K562 (cell line): ENCODE measurements at regions not wholly inside any gene's neighbourhood (a gene's known extent, or its start where the extent isn't known, plus 50 kb on each side); places are given as distances from the start of the nearest gene placed in this dataset.

ENCODE experiments used
- ATAC-seq: fragments of 200-7000 bp; cut with Tn5 transposase; 3 replicates; pipeline ENCODE4 v1.9.1; 2020; ENCODE audit warnings: moderate library complexity
- BruUV-seq: library from RNA; stranded (reverse); fragments of 400-500 nt; replicated peaks from 2 replicates; lab custom pipeline; 2021; lab: Mats Ljungman, UMichigan
- CTCF ChIA-PET: fragments of 300-600 bp; formaldehyde crosslinking; extraction: SDS; loops from one replicate; lab custom pipeline; 2021; ENCODE audit warnings: low intra/inter-chr PET ratio; lab: Yijun Ruan, JAX
- POLR2A ChIA-PET: fragments of 300-600, 350-650 bp; sonication (Branson Sonifier 250); formaldehyde crosslinking; extraction: SDS; loops from one replicate; lab custom pipeline; 2021; ENCODE audit warnings: antibody characterized with exemption, inconsistent platforms; lab: Yijun Ruan, JAX
- DNase-seq, 4 experiments: peaks; one replicate each; pipeline versions ENCODE4 v3.0.0 to v3.0.0-alpha.2; 2011 to 2018; ENCODE audit warnings: low spot score in 3 of 4, mixed read lengths in 3 of 4; ENCODE audit errors: extremely low read depth in 1 of 4
- FAIRE-seq: peaks from 2 replicates; lab custom pipeline; 2011; peaks lifted over from hg19 to GRCh38; lab: Jason Lieb, UNC
- H2AFZ ChIP-seq: 2 replicates; pipeline ENCODE4 v1.6.0; 2011; ENCODE audit warnings: low read depth, low read length, control low read depth, inconsistent platforms
- H3K27ac ChIP-seq: fragments of 200-600 bp; 3 replicates; pipeline ENCODE4 v1.8.0; 2011; ENCODE audit warnings: low read depth, mild to moderate bottlenecking, control low read depth, inconsistent platforms, low read length, moderate library complexity, mixed read lengths; ENCODE audit errors: extremely low read depth
- H3K27me3 ChIP-seq, 2 experiments: fragments of 300-600 bp in 1 of 2; 2 replicates in 1 of 2; 3 replicates in 1 of 2; pipeline versions ENCODE4 v1.6.0 to v1.8.0; 2011; ENCODE audit warnings: inconsistent platforms in 2 of 2, low read length in 2 of 2, mild to moderate bottlenecking in 1 of 2, mixed read lengths in 1 of 2, moderate library complexity in 1 of 2; ENCODE audit not compliant: control insufficient read depth in 2 of 2, insufficient read depth in 2 of 2
- H3K36me3 ChIP-seq: fragments of 300-600 bp; 3 replicates; pipeline ENCODE4 v1.8.0; 2011; ENCODE audit warnings: mild to moderate bottlenecking, low read length, inconsistent platforms; ENCODE audit not compliant: control insufficient read depth, insufficient read depth
- H3K4me1 ChIP-seq, 2 experiments: fragments of 200-600 bp in 1 of 2; replicated peaks in 1 of 2; 2 replicates in 1 of 2; 3 replicates in 1 of 2; pipeline versions ENCODE4 v1.5.1 to v1.8.0; 2011; ENCODE audit warnings: inconsistent platforms in 2 of 2, low read length in 2 of 2, mild to moderate bottlenecking in 1 of 2, mixed read lengths in 1 of 2, moderate library complexity in 1 of 2; ENCODE audit not compliant: control insufficient read depth in 2 of 2, insufficient read depth in 2 of 2
- H3K4me2 ChIP-seq: 2 replicates; pipeline ENCODE4 v1.6.1; 2011; ENCODE audit warnings: low read length, control low read depth, inconsistent platforms, mixed read lengths; ENCODE audit not compliant: insufficient read depth
- H3K4me3 ChIP-seq: fragments of 200-600 bp; sonication (generic), shearing (Covaris generic); 2 replicates; pipeline ENCODE4 v1.5.1; 2016; ENCODE audit warnings: control low read depth, inconsistent platforms
- H3K79me2 ChIP-seq: fragments of 200-600 bp; 3 replicates; pipeline ENCODE4 v1.8.0; 2011; ENCODE audit warnings: low read length, inconsistent platforms; ENCODE audit not compliant: control insufficient read depth, insufficient read depth
- H3K9ac ChIP-seq, 2 experiments: 2 replicates each; pipeline versions ENCODE4 v1.6.0 to v1.6.1; 2011; ENCODE audit warnings: low read depth in 2 of 2, low read length in 2 of 2, control low read depth in 1 of 2, inconsistent platforms in 1 of 2, mild to moderate bottlenecking in 1 of 2, mixed read lengths in 1 of 2; ENCODE audit not compliant: insufficient read depth in 1 of 2
- H3K9me1 ChIP-seq: one replicate; pipeline ENCODE4 v1.6.0; 2011; ENCODE audit warnings: inconsistent platforms, mild to moderate bottlenecking, low read length, moderate library complexity; ENCODE audit not compliant: control insufficient read depth, insufficient read depth
- H3K9me3 ChIP-seq: replicated peaks from 2 replicates; pipeline ENCODE4 v1.5.1; 2011; ENCODE audit warnings: low read depth, low read length, inconsistent platforms; ENCODE audit not compliant: control insufficient read depth, insufficient read depth
- H4K20me1 ChIP-seq: replicated peaks from 2 replicates; pipeline ENCODE4 v1.6.1; 2011; ENCODE audit warnings: low read length, inconsistent platforms, mixed read lengths; ENCODE audit not compliant: control insufficient read depth, insufficient read depth
- BRCA1 ChIP-seq, 2 experiments: fragments of 450-650 bp in 1 of 2; sonication (generic) in 1 of 2; formaldehyde crosslinking in 1 of 2; IDR thresholded peaks; 2 replicates each; pipeline versions ENCODE4 v1.5.0 to v1.6.1; 2017 to 2020; ENCODE audit warnings: mild to moderate bottlenecking in 1 of 2, missing genetic modification reagents in 1 of 2
- CEBPG ChIP-seq, 3 experiments: fragments of 200-800 bp in 1 of 3; sonication (Bioruptor generic) in 1 of 3; sonication (generic) in 1 of 3; formaldehyde crosslinking in 1 of 3; IDR thresholded peaks in 2 of 3; conservative IDR thresholded peaks in 1 of 3; 2 replicates each; pipeline versions ENCODE4 v1.6.1 to v1.8.0; 2016 to 2022; ENCODE audit warnings: missing compliant biosample characterization in 2 of 3, missing genetic modification characterization in 2 of 3, mild to moderate bottlenecking in 1 of 3, missing genetic modification reagents in 1 of 3
- FIP1L1 ChIP-seq: fragments of 200-400 bp; formaldehyde crosslinking; IDR thresholded peaks from 2 replicates; pipeline ENCODE4 v1.6.1; 2018; ENCODE audit warnings: mild to moderate bottlenecking, low read depth, low read length; ENCODE audit not compliant: poor library complexity, severe bottlenecking
- FOXK1 ChIP-seq: sonication (generic); formaldehyde crosslinking; IDR thresholded peaks from 2 replicates; pipeline ENCODE4 v1.8.0; 2022; ENCODE audit warnings: missing genetic modification reagents, mild to moderate bottlenecking, borderline replicate concordance
- HDAC6 ChIP-seq: IDR thresholded peaks from 2 replicates; pipeline ENCODE4 v1.6.1; 2012; ENCODE audit warnings: low read depth, mild to moderate bottlenecking, control low read depth, inconsistent platforms, low read length, moderate library complexity
- TCF7 ChIP-seq: sonication (generic); IDR thresholded peaks from 2 replicates; pipeline ENCODE4 v1.6.1; 2016; ENCODE audit warnings: antibody characterized with exemption, borderline replicate concordance
- WHSC1 ChIP-seq: IDR thresholded peaks from one replicate; pipeline ENCODE4 v1.6.1; 2012; ENCODE audit warnings: low read length, control low read depth, inconsistent platforms
- ZNF146 ChIP-seq: IDR thresholded peaks from one replicate; pipeline ENCODE4 v1.6.1; 2018; ENCODE audit warnings: missing compliant biosample characterization; ENCODE audit not compliant: unreplicated experiment
- WGBS: fragments of 100-300 bp; shearing (Covaris generic); methylation state at CpG from one replicate; pipeline ENCODE4 v1.1.6; 2016; ENCODE audit warnings: low coverage, mixed read lengths; ENCODE audit not compliant: insufficient coverage; ENCODE audit errors: missing lambda C conversion rate; 5-methylcytosine and 5-hydroxymethylcytosine counted together
- in situ Hi-C: fragments of 300-500 bp; cut with MboI; formaldehyde crosslinking; loops from 4 replicates; pipeline ENCODE4 v1.15.0; 2018; ENCODE audit warnings: inconsistent platforms, mixed read lengths
- intact Hi-C: fragments of 100-400 bp; cut with micrococcal nuclease; formaldehyde crosslinking; loops from 2 replicates; pipeline ENCODE4 v1.14.2; 2022
- TF ChIP-seq, protein P1 (sequence below): fragments of 200-600 bp; sonication (generic); IDR thresholded peaks from one replicate; pipeline ENCODE4 v1.6.1; 2012; ENCODE audit warnings: mild to moderate bottlenecking, low read depth, low read length, inconsistent platforms
- TF ChIP-seq, protein P2 (sequence below), 2 experiments: fragments of 450-650 bp; conservative IDR thresholded peaks; 2 replicates each; pipeline ENCODE4 v1.6.1; 2017; ENCODE audit warnings: mild to moderate bottlenecking in 2 of 2, moderate library complexity in 2 of 2

DNA sequence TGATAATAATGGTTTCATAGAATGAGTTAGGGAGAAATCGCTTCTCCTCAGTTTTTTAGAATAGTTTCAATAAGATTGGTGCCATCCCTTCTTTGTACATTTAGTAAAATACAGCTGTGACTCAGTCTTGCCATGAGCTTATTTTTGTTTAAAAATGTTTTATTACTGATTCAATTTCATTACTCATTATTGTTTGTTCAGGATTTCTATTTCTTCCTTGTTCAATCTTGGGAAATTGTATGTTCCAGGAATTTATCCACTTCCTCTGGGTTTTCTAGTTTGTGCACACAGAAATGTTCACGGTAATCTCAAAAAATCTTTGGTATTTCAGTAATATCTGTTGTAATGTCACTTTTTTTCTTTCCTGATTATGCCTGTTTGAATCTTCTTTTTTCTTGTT lies 371.5 kb upstream of the SETBP1 start:
- POLR2A ChIA-PET: no interaction called here
- no peaks in the 10 kb centered on the region for H3K9me3 ChIP-seq
- no peak for FAIRE-seq
- no peaks in the 10 kb centered on the region for H3K79me2 ChIP-seq
- BruUV-seq: no TSS peak
- intact Hi-C loops (no loop called here), in situ Hi-C loops (no loop called here)
- no peaks in the 10 kb centered on the region for H3K4me1 ChIP-seq
- H2AFZ ChIP-seq: no peak overlapping the region
- H3K4me2 ChIP-seq: no peak overlapping the region
- no peaks in the 10 kb centered on the region for H4K20me1 ChIP-seq
- WGBS: 0% methylated on average over 2 of the region's 2 CpGs
- CTCF ChIA-PET: no interaction called here
- no peak overlapping the region for H3K4me3 ChIP-seq
- no peak for DNase-seq
- no peaks in the 10 kb centered on the region for H3K27me3 ChIP-seq
- H3K9me1 ChIP-seq: no peaks in the 10 kb centered on the region
- H3K27ac ChIP-seq: no peak overlapping the region
- no peak for ATAC-seq
- no peaks in the 10 kb centered on the region for H3K36me3 ChIP-seq
- no peak overlapping the region for H3K9ac ChIP-seq
- TF ChIP-seq ZNF146 (no peak), CEBPG (CRISPR knock-in tag; IDR thresholded peaks at IDR 0.05) (no peak), CEBPG (tag; conservative IDR thresholded peaks at IDR 0.05 in 1 of 2, IDR thresholded peaks at IDR 0.05 in 1 of 2) (no peak), FOXK1 (CRISPR knock-in tag) (no peak), HDAC6 (no peak), FIP1L1 (no peak), TCF7 (no peak), WHSC1 (no peak), BRCA1 (IDR thresholded peaks at IDR 0.05) (no peak), BRCA1 (CRISPR knock-in tag; IDR thresholded peaks at IDR 0.05) (no peak)
- TF ChIP-seq, protein P1, sequence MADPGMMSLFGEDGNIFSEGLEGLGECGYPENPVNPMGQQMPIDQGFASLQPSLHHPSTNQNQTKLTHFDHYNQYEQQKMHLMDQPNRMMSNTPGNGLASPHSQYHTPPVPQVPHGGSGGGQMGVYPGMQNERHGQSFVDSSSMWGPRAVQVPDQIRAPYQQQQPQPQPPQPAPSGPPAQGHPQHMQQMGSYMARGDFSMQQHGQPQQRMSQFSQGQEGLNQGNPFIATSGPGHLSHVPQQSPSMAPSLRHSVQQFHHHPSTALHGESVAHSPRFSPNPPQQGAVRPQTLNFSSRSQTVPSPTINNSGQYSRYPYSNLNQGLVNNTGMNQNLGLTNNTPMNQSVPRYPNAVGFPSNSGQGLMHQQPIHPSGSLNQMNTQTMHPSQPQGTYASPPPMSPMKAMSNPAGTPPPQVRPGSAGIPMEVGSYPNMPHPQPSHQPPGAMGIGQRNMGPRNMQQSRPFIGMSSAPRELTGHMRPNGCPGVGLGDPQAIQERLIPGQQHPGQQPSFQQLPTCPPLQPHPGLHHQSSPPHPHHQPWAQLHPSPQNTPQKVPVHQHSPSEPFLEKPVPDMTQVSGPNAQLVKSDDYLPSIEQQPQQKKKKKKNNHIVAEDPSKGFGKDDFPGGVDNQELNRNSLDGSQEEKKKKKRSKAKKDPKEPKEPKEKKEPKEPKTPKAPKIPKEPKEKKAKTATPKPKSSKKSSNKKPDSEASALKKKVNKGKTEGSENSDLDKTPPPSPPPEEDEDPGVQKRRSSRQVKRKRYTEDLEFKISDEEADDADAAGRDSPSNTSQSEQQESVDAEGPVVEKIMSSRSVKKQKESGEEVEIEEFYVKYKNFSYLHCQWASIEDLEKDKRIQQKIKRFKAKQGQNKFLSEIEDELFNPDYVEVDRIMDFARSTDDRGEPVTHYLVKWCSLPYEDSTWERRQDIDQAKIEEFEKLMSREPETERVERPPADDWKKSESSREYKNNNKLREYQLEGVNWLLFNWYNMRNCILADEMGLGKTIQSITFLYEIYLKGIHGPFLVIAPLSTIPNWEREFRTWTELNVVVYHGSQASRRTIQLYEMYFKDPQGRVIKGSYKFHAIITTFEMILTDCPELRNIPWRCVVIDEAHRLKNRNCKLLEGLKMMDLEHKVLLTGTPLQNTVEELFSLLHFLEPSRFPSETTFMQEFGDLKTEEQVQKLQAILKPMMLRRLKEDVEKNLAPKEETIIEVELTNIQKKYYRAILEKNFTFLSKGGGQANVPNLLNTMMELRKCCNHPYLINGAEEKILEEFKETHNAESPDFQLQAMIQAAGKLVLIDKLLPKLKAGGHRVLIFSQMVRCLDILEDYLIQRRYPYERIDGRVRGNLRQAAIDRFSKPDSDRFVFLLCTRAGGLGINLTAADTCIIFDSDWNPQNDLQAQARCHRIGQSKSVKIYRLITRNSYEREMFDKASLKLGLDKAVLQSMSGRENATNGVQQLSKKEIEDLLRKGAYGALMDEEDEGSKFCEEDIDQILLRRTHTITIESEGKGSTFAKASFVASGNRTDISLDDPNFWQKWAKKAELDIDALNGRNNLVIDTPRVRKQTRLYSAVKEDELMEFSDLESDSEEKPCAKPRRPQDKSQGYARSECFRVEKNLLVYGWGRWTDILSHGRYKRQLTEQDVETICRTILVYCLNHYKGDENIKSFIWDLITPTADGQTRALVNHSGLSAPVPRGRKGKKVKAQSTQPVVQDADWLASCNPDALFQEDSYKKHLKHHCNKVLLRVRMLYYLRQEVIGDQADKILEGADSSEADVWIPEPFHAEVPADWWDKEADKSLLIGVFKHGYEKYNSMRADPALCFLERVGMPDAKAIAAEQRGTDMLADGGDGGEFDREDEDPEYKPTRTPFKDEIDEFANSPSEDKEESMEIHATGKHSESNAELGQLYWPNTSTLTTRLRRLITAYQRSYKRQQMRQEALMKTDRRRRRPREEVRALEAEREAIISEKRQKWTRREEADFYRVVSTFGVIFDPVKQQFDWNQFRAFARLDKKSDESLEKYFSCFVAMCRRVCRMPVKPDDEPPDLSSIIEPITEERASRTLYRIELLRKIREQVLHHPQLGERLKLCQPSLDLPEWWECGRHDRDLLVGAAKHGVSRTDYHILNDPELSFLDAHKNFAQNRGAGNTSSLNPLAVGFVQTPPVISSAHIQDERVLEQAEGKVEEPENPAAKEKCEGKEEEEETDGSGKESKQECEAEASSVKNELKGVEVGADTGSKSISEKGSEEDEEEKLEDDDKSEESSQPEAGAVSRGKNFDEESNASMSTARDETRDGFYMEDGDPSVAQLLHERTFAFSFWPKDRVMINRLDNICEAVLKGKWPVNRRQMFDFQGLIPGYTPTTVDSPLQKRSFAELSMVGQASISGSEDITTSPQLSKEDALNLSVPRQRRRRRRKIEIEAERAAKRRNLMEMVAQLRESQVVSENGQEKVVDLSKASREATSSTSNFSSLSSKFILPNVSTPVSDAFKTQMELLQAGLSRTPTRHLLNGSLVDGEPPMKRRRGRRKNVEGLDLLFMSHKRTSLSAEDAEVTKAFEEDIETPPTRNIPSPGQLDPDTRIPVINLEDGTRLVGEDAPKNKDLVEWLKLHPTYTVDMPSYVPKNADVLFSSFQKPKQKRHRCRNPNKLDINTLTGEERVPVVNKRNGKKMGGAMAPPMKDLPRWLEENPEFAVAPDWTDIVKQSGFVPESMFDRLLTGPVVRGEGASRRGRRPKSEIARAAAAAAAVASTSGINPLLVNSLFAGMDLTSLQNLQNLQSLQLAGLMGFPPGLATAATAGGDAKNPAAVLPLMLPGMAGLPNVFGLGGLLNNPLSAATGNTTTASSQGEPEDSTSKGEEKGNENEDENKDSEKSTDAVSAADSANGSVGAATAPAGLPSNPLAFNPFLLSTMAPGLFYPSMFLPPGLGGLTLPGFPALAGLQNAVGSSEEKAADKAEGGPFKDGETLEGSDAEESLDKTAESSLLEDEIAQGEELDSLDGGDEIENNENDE: no peak
- TF ChIP-seq, protein P2, sequence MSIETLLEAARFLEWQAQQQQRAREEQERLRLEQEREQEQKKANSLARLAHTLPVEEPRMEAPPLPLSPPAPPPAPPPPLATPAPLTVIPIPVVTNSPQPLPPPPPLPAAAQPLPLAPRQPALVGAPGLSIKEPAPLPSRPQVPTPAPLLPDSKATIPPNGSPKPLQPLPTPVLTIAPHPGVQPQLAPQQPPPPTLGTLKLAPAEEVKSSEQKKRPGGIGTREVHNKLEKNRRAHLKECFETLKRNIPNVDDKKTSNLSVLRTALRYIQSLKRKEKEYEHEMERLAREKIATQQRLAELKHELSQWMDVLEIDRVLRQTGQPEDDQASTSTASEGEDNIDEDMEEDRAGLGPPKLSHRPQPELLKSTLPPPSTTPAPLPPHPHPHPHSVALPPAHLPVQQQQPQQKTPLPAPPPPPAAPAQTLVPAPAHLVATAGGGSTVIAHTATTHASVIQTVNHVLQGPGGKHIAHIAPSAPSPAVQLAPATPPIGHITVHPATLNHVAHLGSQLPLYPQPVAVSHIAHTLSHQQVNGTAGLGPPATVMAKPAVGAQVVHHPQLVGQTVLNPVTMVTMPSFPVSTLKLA (conservative IDR thresholded peaks at IDR 0.05): no peak
